Activated CD4-positive, alpha-beta T cell treated with anti-CD3 and anti-CD28 coated beads, Interleukin-2, Interleukin-6, amounts not matched to agents 100 ng/mL and 50 ng/mL, durations not matched to agents 16 hours and 8 hours (primary cell): ENCODE measurements at regions not wholly inside any gene's neighbourhood (a gene's known extent, or its start where the extent isn't known, plus 50 kb on each side); places are given as distances from the start of the nearest gene placed in this dataset.
"Not testable (repeated sequence)": the region's sequence is repeated elsewhere in the genome, so short reads cannot be mapped to it uniquely, and the experiment has no call there.

Experiments
- DNase-seq: peaks from one replicate; pipeline ENCODE4 v3.0.0-alpha.2; 2020

DNA sequence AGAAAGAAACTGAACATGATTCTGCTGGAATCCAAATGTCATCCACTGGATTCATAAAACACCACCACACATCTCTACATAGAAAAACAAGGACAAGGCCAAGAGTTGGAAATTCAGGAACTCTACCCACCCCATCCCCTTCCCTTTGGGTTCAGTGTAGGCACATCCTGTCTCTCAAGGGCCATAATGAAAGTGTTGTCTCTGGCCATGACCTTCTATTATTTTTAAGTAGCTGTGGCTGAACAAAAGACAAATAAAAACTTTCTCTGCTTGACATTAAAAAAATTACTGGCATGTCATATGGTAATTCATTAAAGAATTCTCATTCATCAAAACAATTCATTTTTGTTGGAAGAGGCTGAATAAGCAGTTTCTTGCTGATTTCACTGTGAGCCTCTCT, 54.9 kb upstream of the ZBTB18 start:
- no peak for DNase-seq

DNA sequence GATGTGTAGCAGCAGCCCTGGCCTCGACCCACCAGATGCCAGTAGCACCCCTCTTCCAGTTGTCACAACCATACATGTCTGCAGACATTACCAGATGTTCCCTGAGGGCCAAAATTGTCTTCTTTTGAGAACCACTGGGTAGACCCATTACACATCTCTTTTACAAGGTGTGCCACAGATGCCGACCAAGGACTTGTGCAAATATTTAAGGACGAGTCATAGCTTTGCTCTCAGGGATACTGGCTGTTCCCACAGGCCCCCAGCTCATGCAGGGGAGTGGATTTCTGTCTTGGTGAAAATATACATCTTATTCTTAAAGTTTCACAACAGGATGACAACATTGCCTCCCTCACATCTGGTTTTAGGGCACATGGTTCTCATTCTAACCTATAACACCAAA, 59.4 kb upstream of the ZBTB18 start:
- no peak for DNase-seq

DNA sequence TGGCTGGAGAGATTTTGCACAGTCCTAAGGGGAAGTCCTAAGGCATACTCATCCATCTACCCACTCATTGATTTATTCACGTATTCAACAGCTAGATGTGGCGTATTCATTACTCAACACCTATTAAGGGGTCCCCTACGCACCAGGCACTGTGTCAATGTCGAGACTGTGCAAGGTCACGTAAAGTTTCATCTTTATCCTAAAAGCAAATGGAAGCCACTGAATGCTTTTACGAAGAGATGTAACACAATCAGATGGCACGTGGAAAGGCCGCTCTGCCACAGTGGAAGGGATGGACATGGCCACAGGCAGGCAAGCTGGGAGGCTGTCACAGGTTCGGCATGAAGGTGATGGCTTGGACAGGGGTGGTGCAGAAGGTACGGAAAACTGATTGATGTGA, 66.3 kb upstream of the ZBTB18 start:
- no peak for DNase-seq

DNA sequence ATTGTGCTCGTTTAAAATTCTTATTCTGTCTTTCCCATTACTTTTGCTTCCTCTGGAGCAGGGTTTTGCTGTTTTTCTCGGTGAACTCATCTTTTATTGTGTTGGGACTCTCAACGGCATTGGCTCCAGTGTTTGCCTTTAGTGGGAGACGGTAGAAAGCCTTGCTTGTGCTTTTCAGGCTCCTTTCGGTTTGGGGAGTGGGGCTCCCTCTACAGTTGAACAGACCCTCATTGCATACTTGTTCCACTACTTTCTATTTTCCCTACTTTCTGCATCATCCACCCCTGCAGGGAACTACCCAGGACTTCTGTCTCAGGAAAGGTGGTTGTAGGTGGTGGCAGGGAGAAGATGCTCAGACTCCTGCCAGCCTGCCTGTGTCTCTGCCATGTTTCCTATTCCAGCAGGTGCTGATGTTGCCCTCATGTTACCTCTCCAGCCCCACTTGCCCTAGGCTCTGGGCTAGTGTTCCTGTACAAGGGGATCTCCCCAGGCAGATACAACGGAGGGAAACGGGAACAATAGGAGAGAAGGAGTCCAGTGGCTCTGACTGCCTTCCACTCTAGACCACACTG, 68.5 kb upstream of the ZBTB18 start:
- no peak for DNase-seq

DNA sequence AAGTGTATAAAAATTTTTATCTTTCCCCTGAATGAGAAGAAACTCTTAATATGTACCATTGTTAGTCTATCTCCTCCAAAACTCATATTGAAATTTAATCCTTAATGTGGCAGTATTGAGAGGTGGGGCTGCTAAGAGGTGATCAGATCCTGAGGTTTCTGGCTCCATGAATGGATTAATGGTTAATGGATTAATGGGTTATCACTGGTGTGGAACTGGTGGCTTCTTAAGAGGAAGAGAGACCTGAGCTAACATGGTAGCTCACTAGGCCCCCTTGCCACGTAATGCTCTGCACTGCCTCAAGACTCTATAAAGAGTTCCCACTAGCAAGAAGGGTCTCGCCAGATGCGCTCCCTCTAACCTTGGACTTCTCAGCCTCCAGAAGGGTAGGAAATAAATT, 70.6 kb upstream of the ZBTB18 start:
- DNase-seq: no peak

DNA sequence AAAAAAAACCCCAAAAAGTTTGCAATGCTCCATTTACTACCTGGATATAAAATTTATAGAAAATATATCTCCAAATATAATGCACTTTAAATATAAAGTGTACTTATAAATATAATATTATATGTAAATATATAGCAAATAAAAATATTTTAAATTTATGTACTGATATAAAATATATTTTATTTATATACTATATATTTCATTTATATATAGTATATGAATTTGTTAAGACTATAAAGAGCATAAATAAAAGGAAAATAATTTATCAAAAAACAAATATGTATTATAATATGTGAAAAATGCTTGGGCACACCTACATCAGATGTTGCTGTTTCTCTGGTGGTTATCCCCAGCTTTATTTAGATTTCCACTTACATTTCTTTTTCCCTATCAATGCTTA, 71.0 kb upstream of the ZBTB18 start:
- DNase-seq: no peak

DNA sequence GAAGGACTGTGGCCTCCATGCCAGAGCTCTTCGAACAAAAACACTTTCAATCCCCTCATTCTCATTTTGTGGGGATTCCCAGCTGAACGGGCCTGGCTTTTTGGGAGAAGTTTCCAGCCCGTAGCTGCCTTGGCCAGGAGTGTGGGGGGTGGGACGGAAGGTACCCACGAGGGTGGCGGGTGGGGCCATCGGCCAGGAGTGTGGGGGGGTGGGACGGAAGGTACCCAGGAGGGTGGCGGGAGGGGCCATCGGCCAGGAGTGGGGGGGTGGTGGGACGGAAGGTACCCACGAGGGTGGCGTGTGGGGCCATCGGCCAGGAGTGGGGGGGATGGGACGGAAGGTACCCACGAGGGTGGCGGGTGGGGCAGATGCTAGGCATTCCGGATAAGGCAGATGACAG, 71.7 kb upstream of the ZBTB18 start:
- DNase-seq: no peak

DNA sequence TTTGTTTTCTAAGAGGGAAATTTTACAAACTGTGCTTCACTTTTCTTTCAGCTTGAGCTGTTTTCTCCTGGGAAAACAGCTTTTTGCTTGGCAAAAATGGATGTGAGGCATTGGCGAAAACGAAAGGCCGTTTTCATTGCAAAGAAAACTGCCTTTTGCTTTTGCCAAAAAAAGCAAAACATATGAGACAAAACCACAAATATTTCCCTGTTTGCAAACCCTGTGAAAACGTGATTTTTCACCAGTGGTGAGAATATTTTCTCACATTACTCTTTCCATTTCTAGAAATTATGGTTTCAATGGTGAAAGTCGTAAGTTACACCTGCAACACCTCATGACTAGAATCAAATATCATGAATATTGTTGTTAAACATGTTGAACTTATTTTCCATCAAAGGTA, 74.0 kb upstream of the ZBTB18 start:
- no peak for DNase-seq

DNA sequence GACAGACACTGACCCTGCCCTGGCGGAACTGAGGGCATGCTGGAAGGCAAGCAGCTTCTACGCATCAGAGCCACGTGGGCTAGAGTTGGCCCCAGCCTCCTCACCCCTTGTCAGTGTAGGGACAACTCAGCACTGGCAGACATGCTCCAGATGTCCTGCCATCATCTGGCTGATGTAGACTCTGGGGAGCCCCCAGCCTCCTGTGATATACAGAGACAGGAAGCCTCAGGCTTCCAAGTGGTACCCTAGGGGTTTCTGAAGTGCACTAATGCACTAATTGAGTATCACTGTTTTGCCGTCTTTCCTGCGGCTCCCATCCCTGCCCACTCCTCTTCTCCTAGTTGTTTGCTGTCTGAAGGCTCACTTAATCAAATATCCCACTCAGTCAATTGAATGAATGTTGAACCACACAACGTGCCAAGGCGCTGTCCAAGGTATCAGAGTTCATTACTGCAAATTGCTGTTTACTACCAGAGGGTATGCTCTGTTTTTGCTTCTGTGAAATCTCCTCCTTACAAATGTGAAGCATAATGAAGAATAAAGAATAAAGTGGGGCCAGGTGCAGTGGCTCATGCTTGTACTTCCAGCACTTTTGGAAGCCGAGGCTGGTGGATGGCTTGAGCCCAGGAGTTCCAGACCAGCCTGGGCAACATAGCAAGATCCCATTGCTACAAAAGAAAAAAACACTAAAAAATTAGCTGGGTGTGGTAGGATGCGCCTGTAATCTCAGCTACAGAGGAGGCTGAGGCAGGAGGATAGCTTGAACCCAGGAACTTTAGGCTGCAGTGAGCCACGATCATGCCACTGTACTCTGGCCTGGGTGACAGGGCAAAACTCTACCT, 76.4 kb upstream of the ZBTB18 start:
- DNase-seq: no peak

DNA sequence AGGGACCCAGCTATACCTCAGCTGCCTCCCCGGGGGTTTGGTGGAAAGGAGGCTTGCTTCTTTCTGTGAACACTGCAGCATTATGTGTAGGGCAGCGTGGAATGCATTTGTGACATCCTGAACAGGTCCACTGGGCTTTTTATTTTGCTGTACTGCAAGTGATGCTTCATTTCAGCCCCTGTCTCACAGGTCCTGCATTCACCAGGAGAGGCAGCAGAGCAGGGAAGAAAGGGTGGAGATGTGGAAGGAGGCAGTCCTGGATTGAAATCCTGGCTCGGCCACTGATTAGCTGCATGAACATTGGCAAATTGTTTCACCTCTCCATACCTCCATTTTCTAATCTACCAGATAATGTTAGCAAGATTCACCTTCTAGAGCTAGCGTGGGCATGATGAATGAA, 77.9 kb upstream of the ZBTB18 start:
- DNase-seq: no peak

DNA sequence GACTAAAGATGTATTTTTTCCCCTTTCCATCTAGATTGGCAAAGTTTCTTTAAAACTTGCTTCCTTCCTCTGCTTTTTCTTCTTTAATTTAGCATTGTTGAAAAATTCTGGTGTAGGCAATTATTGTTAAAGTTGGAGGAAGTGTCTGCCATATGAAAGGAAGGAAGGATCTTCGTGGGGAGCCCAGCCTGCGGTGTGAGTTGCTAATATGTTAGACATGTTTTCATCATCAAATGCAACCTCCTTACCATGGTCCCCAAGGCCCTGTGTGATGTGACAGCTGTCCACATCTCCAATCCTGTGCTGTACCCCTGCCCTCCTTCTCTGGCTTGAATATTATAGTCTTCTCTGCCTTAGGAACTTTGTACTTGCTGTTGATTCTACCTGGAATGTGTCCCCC, 81.0 kb upstream of the ZBTB18 start:
- no peak for DNase-seq

DNA sequence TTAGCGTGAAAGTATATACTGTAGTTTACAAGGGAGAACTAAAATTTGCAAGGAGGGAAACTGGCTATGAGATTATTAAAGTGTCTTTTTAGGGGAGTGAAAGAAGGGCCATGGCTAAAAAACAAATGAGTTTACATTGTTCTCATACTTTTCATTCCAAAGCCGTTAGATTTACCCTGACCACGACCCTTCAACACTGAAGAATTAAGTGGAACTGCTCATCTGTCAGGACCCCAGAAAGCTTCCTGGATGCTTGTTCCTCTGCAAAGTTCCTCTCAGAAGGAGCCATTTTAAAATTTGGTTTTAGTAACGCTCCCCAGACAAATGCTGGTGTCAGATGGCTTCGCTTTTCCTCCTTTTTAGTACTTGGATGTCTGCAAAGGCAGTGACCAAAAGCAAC, 82.7 kb upstream of the ZBTB18 start:
- DNase-seq: no peak

DNA sequence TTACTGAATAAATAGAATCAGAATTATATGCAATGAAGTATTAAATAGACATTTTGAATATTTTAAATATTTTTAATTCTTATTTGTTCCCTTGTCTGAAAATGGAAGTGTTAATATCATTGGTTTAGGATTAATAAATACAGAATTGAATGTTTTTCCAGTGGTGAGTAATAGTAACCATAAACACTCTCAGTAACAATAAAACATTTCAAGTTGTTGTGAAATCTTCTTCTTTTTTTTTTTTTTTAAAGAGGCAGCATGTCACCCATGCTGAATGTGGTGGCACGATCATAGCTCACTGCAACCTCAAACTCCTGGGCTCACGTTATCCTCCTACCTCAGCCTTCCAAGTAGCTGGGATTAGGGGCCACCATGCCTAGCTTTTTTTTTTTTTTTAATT, 86.2 kb upstream of the ZBTB18 start:
- DNase-seq: no peak

DNA sequence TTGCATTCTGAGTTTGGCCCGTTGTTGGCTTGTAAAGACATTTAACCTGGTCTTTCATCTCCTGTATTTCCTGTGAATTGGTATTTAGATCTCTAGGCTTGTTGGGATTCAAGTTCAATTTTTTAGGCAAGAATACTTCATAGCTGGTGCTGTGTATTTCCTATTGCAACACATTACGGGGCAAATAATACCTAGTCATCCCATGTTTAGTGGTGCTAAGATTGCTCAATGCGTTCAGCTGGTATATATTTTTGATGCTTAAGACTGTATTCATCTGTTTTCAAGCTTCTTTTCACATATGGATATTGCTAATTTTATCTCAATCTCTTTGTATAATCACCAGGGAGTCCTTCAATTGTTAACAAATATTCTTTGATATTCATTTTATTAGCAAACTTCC, 87.5 kb upstream of the ZBTB18 start:
- no peak for DNase-seq

DNA sequence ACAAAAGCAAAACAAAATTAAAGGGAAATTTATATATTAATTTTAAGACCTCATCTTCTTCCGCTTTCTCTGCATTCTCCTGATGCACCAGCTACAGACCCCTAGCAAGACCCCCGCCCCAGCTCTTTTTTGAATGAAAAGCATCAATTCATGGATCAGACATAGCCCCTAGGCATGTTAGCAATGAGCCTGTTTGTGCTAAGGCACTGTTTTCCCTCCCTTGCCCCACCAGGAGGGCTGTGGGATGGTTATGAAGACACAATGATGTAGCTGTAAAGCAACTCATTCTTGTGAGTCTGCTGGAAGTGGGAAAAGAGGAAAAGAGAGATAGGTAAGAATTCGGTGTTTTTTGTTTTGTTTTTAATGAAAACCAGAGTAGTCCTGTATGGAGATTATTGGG, 88.5 kb upstream of the ZBTB18 start:
- DNase-seq: no peak

DNA sequence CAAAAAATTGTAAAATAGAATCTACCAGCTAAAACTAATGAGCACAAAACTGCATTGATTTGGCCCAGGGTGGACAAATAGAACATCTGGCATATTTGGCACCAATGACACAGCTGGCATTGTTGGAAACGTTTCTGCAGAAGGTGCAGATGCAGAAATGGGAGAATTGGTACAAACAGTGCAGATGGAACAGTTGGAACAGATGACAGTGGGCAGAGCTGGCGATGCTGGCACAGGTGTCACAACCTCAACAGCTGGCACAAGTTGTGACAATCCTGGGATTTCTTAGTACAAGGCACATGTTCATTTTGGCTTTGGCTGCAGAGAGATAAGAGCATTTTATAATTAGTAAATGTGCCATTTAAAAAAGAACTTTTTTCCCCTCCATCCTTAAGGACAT, 91.1 kb upstream of the ZBTB18 start:
- DNase-seq: no peak

DNA sequence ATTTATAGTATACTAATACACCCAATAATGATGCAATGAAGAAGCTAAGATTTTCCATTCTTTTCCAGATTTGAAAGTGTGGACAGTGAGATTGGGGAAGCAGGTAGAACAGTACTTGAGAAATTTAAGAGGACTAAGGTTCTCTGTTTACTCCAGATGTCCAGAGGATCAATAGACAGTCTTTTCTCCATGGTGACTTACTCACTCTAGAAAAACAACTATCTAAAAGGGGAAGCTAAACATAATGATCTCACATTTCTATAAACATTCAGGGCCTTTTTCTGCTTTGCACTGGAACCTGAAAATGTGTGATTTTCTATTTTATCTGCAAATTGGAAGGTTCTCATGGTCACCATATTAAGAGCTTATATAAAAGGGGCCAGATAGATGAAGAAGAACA, 93.9 kb upstream of the ZBTB18 start:
- DNase-seq: no peak

DNA sequence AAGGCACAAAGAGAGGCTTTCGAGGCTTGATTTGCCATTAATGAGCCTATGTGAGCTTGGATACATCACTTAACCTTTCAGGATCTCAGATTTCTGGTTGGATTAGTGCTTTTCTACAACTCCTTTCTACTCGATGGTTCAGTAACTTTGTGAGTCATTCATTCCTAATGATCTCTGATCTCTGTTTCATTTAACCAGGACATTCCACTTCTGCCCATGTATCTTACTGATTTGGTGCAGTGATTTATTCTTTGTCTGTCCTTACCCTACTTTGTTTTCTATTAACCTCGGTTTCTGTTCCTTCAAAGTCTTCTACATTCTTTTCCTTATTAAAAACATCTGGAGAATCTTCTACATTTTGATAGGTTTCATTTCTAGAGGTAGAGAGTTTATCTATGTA, 94.6 kb upstream of the ZBTB18 start:
- no peak for DNase-seq

DNA sequence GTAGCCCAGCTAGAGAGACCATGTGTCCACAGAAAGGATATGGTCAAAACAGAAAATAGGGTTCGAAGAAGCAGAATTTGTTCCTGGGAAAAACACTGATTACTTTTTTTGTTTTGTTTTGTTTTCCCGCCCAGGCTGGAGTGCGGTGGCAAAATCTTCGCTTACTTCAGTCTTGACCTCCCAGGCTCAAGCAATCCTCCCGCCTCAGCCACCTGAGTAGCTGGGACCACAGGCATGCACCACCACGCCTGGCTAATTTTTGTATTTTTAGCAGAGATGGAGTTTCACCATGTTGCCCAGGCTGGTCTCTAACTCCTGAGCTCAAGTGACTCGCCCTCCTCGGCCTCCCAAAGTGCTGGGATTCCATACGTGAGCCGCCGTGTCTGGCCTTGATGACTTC, 99.9 kb upstream of the ZBTB18 start:
- not testable (repeated sequence) for DNase-seq

DNA sequence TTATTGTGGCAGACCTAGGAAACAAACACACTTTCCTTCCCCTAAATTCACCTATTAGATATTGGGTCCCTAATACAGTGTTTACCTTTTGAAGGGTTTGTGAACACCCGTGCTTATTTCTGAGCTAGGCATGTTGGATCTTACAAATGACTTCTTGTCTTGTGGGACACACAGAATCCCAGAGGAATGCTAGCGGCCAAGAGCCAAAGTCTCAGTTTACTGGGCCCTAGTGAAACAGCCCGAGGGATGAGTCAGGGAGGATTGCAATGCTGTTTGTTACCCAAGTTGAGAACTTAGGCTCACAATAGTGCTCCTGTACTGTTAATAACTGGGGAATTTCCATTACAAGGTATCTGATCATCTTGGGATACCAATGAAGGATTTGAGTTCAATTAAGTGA, 100.1 kb upstream of the AKT3 start:
- no peak for DNase-seq

DNA sequence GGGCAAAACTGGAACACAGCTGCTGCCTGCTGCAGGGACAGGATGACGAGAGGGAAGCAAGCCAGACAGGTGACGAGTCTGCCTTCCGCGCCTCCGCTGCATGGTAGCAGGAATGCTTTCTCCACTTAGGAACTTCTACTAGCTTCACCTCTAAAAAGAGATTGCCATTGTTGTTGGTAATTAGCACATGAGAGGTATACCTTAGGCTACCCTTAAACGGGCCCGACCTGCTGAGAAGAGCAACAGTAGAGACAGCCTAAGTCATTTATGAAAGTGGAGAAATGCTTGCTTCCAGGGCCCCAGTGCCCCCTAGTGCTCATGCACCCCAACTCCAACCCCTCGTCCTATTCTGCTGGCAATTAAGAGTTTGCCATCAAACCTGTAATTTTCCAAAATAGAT, 96.9 kb upstream of the AKT3 start:
- peak; percentile 34 for DNase-seq

DNA sequence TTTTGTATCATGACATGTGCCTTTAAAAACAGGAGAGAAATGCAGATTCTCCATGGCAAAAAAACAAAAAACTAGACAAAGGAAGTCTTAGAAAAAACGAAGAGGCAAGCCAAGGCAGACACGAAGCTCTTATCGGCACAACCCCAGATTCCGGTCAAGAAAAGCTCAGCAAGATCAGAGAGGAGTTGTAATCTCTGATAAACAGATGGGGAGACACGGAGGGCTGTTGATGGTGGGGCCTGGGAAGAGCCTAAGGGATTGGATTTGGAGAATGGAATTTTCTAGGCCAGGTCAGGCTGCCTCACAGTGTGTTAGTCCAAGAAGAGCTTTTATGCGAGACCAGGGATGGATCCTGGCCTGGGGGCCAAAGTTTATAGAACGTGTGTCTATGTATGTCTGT, 96.2 kb upstream of the AKT3 start:
- DNase-seq: no peak

DNA sequence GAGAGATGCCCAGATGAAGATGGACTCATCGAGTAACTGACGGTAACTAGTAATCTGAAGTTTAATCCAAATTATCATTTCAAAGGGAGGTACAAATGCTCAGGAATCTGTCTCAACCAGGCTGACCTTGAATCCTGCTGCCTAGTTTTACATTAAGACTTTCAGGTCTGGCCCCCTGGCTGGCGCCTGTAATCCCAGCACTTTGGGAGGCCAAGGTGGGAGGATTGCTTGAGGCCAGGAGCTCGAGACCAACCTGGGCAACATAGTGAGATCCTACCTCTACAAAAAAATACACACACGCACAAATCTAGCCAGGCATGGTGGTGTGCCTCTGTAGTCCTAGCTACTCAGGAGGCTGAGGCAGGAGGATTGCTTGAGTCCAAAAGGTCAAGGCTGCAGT, 95.7 kb upstream of the AKT3 start:
- no peak for DNase-seq

DNA sequence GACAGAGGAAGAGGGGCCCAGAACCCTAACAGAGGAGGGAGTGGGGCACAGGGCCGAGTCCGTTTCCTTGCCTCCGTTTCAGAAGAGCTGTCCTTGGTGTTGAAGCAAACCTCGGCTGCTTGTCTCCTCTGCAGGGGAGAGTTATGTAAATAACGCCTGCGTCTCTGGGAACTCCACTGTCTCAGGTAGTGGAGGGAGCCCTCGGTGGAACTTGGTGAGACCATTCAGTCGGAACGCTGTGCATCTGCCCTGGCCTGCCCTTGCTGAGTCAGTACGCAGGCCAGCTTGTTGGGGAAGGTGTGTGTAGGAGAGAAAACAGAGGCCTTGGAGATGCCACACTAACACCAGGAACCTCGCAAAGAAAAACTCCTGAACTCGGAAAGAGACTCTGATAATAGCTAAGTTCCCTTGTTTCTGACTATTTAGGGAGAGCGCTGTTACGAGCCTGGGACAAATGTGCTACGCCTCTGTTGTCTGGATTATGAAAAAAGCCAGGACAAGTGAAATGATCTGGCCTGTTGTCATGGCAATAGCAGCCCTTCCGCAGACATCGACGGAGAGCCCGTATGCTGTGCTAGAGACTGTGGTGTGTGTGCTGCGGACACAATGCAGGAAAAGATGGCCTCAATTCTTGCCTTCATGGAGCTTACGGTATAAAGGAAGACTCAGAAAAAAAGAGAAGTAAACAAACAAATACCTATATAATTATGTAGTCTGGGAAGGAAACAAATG, 94.6 kb upstream of the AKT3 start:
- DNase-seq: no peak
